ENCODE measurements at regions not wholly inside any gene's neighbourhood (a gene's known extent, or its start where the extent isn't known, plus 50 kb on each side); places are given as distances from the start of the nearest gene placed in this dataset.
"Not testable (repeated sequence)": the region's sequence is repeated elsewhere in the genome, so short reads cannot be mapped to it uniquely, and the experiment has no call there.

GRCh38 chr11:96447208-96448110 is 57.6 kb downstream of the JRKL start:
- DNase-seq = no peak

- DNase-seq = no peak
Measured at GRCh38 chr11:96448225-96448624, 58.4 kb downstream of the JRKL start.

DNA sequence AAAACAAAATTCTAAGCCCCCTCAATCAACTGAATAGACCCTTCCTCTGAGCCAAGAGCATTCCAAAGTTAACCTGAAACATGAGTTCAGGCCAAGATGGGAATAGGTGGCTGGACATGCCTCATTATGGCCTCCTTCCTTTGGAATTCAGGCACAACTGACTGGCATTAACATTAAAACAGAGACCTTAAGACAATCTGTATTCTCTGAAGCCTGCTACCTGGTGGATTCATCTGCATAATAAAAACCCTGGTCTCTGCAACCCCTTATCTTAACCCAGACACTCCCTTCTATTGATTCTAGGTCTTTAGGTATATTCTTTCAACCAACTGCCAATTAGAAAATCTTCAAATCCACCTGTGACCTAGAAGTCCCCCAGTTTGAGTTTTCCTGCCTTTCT is 66.3 kb downstream of the JRKL start:
- DNase-seq = no peak

- DNase-seq = no peak
Measured at GRCh38 chr11:96459751-96460150, 69.9 kb downstream of the JRKL start.

DNA sequence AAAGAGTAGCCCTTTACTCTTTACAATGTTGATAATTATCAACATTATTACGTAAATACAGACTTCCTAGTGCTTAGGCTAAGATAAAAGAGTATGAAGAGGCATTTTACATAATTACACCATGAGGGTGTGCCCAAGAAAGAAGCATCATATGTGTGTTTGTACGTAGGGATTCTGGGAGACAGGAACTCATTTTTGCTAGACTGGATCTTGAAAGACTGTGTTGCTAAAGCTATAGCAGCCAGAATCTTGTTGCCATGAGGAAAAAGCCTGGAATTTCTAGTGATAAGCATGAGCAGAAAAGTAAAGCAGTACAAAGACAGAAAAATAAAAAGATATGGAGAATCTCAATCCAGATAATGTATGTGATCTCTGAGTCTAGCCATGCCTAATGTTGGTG is 72.1 kb downstream of the JRKL start:
- DNase-seq = no peak

DNA sequence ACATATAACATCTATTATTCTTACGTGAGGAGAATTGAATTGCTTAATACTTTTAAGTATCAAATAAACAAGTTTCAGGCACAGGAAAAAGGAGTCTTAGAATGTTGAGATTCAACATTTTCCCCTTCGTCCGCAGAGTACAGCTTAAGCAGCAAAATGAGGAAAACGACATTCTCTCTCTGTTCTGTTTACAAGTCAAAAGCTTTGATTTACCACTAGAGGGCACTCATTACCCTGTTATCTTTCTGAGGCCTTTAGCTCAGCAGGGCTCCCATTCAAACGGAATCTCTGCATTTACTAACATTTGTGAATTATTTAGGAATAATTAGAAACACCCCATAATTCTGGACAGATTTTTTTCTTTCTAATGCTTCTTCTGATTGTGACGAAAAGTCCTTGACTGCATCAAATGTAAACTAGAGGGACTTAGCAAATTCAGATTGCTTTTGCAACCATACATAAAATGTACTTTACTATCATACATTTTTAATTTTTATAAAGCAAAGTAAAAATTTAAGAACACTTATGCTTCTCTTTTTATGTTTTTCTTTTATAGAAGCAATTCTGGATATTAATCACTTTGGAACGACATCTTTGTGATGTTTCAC is 75.0 kb downstream of the JRKL start:
- DNase-seq = peak; percentile 94

DNA sequence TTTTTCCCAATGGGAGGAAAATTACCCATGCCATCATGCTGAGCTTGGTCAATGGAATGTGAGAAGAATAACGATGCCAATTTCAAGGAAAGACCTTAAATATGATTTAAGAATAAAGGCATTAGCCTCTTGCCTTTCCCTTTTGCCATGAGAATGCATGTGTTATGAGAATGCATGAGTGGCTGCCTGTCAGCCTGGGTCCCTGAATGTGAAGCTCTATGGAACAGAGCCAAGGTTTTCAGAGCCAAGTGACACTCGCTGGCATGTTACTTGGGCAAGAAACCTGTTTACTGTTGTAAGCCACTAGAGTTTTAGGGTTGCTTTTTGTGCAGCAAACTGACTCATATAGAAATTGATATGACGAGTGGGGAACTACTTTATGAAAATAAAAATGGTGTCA is 75.7 kb downstream of the JRKL start:
- DNase-seq = peak; percentile 82

GRCh38 chr11:96466607-96467006 is 76.8 kb downstream of the JRKL start:
- no peak for DNase-seq

DNA sequence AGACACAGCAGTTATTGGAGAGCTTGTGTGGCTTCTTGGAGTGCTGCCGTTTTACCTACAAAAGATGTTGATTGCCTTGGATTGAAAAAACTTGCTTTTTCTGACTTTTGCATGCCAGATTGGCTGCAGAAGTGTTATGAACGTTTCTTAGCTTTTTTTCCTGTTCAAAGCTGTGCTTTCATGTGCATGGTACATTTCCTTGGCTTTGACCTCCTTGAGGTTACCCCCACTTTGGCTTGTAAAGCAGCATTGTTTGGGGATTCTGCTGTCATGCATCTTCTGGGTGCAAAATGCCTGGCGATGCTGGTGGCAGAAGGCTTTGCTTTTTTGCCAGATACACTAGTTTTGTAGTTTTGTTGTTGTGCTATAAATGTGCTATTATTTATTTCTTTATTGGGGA is 80.0 kb downstream of the JRKL start:
- DNase-seq = no peak

GRCh38 chr11:96470521-96470920 is 80.7 kb downstream of the JRKL start:
- DNase-seq = no peak

DNA sequence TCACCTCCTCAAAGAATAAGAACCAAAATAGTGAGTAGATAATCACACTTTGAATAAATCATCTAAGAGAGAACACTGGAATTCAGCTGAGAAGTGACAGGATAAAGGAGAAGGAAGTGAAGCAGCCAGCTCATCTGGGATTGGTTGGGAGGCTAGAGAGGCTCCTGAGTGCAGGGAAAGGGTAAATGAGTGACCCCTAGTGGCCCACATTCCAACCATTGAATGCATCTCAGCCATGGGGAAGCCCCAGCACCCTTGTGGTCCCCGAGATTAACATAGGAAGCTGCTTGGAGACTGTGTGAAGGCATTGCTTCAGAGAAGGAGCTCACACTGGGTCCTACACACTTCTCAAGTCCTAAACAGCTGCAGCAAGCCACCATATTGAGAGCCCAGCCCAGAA is 82.3 kb downstream of the JRKL start:
- DNase-seq = no peak

GRCh38 chr11:96474263-96474662 is 84.5 kb downstream of the JRKL start:
- no peak for DNase-seq

DNA sequence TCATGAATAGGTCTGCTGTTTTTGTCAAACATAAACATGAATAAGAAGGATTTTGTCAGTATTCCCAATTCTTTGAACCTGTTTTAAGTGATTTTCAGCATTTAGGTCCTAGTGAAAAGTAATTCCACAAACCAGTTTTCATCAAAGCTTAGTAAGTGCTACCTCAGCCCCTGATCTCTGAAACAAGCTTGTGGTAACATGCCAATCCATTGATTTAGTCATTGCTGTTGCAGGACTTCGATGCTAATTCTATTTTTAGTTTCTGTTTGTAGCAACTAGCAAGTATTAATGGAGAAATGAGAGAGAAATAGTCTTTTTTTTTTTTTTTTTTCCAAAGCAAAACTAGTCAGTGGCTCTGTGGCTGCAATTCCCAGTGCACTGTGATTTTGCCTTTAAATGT is 91.4 kb downstream of the JRKL start:
- no peak for DNase-seq

DNA sequence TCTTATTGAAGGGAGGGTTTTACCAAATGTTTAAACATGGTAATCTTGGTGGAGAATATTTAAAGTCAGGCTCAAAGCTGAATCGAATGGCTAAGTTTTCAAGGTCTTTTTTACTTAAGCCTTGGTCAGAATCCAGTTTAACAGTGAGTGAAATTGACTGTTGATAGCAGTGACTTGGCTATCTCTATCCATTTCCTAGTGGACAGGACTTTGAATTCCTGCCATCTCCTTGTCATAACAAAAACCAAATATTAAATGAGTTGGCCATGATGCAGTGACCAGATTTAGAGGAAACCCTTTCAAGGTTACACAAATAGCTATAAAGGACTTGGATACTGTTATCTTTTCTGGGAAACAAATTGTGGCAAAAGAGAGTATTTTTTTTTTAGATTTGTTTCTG is 92.0 kb downstream of the JRKL start:
- no peak for DNase-seq

- no peak for DNase-seq
Measured at GRCh38 chr11:96482193-96482592, 92.4 kb downstream of the JRKL start.

DNA sequence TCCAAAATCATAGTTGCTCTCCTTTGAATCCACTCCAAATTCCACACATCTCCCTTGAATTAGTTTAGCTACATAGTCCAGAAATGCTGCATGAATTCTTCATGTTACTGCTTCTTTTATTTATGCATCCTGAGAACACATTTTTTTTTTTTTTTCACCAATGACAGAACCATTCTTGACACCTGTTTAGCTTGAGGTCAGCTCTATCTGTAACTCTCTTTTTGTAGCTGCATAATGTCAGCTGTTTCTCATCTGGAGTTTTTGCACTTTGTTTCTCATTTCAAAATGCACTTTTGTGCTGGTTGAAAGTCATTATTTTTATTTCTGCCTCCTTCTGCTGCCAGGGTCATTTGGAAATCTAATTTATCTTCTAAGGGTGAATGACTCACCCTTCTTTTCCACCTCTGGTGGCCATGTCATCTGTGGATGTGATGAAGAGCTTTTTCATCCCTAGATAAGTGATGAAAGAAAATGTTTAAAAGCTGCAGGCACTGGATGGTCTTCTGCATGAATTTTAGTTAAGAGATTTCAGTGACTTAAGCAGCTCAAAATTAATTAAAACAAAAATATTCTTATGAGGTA is 93.7 kb downstream of the JRKL start:
- DNase-seq = no peak

DNA sequence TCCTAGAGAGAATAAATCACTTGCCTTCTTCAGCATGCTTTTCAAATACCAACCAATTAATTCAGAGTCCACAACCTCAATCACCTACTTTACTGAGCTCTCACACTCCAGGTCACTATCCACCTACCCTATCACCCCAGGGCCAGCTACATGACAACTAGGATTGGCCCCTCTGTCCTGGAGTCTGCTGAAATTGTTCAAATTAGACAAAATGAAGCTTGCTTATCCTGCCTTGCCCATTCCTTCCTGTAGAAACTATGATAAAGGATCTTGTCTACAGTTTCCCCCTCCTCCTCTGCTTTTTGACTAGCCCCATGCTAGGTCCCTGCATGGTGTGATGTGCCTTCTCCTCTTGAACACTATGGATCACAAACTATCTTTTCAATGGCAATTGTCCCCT is 94.5 kb downstream of the JRKL start:
- no peak for DNase-seq

- DNase-seq = peak; percentile 45
Measured at GRCh38 chr11:96486890-96487611, 97.2 kb downstream of the JRKL start.

DNA sequence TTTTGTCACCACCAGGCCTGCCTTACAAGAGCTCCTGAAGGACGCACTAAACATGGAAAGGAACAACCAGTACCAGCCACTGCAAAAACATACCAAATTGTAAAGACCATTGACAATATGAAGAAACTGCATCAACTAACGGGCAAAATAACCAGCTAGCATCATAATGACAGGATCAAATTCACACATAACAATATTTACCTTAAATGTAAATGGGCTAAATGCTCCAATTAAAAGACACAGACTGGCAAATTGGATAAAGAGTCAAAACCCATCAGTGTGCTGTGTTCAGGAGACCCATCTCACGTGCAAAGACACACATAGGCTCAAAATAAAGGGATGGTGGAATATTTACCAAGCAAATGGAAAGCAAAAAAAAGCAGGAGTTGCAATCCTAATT is 99.1 kb downstream of the JRKL start:
- not testable (repeated sequence) for DNase-seq

DNA sequence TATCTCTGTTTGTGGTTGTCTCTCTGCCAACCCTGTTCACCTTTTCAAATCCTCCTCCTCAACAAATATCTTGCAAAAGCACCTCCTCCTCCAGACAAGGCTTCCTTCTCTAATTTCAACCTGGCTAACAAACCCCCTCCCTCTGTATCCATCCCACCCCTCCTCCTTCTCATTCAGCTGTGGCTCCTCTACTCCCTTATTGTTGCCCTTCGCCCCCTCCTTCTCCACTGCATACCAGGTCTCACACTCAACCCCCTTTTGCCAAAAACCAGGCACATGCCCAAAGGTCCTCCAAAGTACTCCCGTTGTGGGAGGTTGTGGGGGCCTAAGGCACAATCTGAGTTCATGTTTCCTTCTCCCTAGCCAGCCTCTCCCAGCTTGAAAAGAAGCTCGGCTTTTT is 110.6 kb downstream of the JRKL start:
- DNase-seq = no peak

GRCh38 chr11:96506041-96506440 is 116.2 kb downstream of the JRKL start:
- DNase-seq = no peak

- DNase-seq = no peak
Measured at GRCh38 chr11:96506953-96507354, 117.1 kb downstream of the JRKL start.

DNA sequence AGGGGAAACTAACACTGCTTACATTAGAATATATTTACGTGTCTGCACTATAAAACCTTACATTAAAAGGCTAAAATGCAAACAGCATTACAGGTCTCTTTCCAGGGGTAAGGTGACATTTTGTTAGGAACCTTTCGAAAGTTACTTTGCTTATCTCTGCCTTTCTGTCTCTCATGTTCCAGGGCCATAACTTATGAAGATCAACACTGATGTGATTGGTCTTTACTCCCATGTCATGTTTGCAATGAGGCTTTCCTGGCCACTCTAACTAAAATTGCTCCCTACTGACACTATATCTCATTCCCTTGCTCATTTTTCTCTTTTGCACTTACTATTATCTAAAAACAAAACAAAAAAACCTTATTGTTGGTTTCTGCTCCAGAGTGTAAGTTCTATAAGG is 119.0 kb downstream of the JRKL start:
- no peak for DNase-seq

DNA sequence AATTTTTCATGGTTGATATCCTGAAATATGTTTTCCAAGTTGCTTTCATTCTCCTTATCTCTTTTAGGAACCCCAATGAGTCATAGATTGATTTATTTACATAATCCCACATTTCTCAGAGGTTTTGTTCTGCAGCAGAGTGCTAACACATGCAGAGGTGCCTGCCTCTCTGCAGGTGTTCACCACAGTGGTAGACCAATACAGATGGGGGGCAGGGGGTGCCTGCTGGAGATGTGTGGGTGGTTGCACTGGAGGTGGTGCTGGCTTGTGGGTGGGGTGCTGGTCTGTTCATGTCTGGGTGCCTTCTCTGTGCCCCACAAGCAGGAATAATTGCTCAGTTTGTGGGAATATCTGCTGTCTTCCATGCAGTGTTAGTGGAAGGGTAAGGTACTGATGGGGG is 131.1 kb downstream of the JRKL start:
- DNase-seq = no peak
